ENCODE measurements at regions not wholly inside any gene's neighbourhood (a gene's known extent, or its start where the extent isn't known, plus 50 kb on each side); places are given as distances from the start of the nearest gene placed in this dataset.

DNA sequence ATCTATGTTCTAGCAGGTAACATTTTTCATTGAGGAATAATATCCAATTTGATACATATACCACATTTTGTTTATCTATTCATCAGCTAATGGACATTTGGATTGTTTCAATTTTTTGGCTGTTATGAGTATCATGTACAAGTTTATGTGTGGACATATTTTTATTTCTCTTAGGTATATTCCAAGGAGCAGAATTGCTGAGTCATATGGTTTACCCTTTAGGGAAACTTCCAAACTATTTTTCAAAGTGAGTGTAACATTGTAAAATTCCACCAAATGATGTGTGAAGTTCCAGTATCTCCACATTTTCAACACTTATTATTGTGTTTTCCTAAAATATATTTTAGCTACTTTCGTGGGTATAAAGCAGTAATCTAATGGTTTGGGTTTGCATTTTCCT lies 1789.9 kb downstream of the MRPL39 start:
- TF ChIP-seq POLR2A (IDR thresholded peaks at IDR 0.05) = no peak
- TF ChIP-seq, protein P1, sequence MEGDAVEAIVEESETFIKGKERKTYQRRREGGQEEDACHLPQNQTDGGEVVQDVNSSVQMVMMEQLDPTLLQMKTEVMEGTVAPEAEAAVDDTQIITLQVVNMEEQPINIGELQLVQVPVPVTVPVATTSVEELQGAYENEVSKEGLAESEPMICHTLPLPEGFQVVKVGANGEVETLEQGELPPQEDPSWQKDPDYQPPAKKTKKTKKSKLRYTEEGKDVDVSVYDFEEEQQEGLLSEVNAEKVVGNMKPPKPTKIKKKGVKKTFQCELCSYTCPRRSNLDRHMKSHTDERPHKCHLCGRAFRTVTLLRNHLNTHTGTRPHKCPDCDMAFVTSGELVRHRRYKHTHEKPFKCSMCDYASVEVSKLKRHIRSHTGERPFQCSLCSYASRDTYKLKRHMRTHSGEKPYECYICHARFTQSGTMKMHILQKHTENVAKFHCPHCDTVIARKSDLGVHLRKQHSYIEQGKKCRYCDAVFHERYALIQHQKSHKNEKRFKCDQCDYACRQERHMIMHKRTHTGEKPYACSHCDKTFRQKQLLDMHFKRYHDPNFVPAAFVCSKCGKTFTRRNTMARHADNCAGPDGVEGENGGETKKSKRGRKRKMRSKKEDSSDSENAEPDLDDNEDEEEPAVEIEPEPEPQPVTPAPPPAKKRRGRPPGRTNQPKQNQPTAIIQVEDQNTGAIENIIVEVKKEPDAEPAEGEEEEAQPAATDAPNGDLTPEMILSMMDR (IDR thresholded peaks at IDR 0.05) = no peak
- TF ChIP-seq EP300 (IDR thresholded peaks at IDR 0.05) = no peak
